ENCODE measurements at regions not wholly inside any gene's neighbourhood (a gene's known extent, or its start where the extent isn't known, plus 50 kb on each side); places are given as distances from the start of the nearest gene placed in this dataset.

- Histone ChIP-seq H3K9me3 (ENCODE audit: low read length) (no peaks in the 10 kb centered on the region), H3K9me2 (ENCODE audit: insufficient read depth, low read length) (no peaks in the 10 kb centered on the region), H4K20me1 (ENCODE audit: insufficient read depth) (no peaks in the 10 kb centered on the region), H2AFZ (ENCODE audit: low read depth, low read length) (no peak overlapping the region), H3K36me3 (ENCODE audit: insufficient read depth, low read length) (no peaks in the 10 kb centered on the region), H3K79me2 (replicated peaks; ENCODE audit: insufficient read depth, low read length) (no peaks in the 10 kb centered on the region), H3K27me3 (ENCODE audit: insufficient read depth, low read depth, low read length) (no peaks in the 10 kb centered on the region), H3F3A (ENCODE audit: insufficient read depth, low read length, poor library complexity, severe bottlenecking) (no peaks in the 10 kb centered on the region), H3K9ac (ENCODE audit: low read length) (no peak overlapping the region), H3K4me2 (ENCODE audit: low read length) (no peak overlapping the region), H3K27ac (ENCODE audit: low read length) (no peak overlapping the region), H3K4me3 (ENCODE audit: low read length) (no peak overlapping the region)
- no peak for TF ChIP-seq TAF1 (IDR thresholded peaks at IDR 0.05; ENCODE audit: low read depth)
- TF ChIP-seq POLR2AphosphoS5 (IDR thresholded peaks at IDR 0.05): no peak
- TF ChIP-seq CTCF (IDR thresholded peaks at IDR 0.05; ENCODE audit: poor library complexity, severe bottlenecking): no peak
Measured at GRCh38 chr14:96949594-96949993, 152.4 kb downstream of the VRK1 start.

DNA sequence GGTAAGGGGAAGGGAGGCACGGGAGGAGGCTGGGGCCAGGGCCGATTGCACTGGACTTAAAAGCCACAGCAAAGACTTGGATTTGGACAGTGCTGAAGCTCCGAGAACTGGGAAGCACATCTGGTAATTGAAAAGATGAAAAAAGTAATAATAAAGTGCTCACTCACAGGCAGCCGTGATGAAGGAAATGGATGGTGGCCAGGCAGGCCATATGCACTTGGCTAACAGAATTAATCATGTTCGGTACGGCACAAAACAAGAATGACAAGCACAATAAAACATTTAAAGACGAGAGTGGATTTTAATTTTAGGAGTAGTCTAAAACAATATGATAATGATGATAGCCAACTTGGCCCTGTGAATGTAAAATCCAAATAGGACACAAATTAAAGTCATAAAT lies 154.3 kb downstream of the VRK1 start:
- no peaks in the 10 kb centered on the region for H3K36me3 ChIP-seq (ENCODE audit: insufficient read depth, low read length)
- H3K9me3 ChIP-seq (ENCODE audit: low read length): no peaks in the 10 kb centered on the region
- H3F3A ChIP-seq (ENCODE audit: insufficient read depth, low read length, poor library complexity, severe bottlenecking): no peaks in the 10 kb centered on the region
- H3K27ac ChIP-seq (ENCODE audit: low read length): no peak overlapping the region
- H3K27me3 ChIP-seq (ENCODE audit: insufficient read depth, low read depth, low read length): no peaks in the 10 kb centered on the region
- no peak for TF ChIP-seq TAF1 (IDR thresholded peaks at IDR 0.05; ENCODE audit: low read depth)
- no peak for TF ChIP-seq REST (IDR thresholded peaks at IDR 0.05; ENCODE audit: borderline replicate concordance)
- no peak for TF ChIP-seq SMC3 (conservative IDR thresholded peaks at IDR 0.05; ENCODE audit: poor library complexity)
- no peak for TF ChIP-seq CTCF (IDR thresholded peaks at IDR 0.05; ENCODE audit: poor library complexity, severe bottlenecking)
- TF ChIP-seq EZH2 (IDR thresholded peaks at IDR 0.05; ENCODE audit: borderline replicate concordance, insufficient read depth, low read length, poor library complexity, severe bottlenecking): no peak
- no peak for TF ChIP-seq POLR2AphosphoS5 (IDR thresholded peaks at IDR 0.05)
- TF ChIP-seq EP300 (conservative IDR thresholded peaks at IDR 0.05; ENCODE audit: poor library complexity, severe bottlenecking): no peak
- TF ChIP-seq RAD21 (conservative IDR thresholded peaks at IDR 0.05): no peak
- TF ChIP-seq MXI1 (conservative IDR thresholded peaks at IDR 0.05; ENCODE audit: poor library complexity, severe bottlenecking): no peak
- no peaks in the 10 kb centered on the region for H3K79me2 ChIP-seq (replicated peaks; ENCODE audit: insufficient read depth, low read length)
- H3K4me2 ChIP-seq (ENCODE audit: low read length): no peak overlapping the region
- no peaks in the 10 kb centered on the region for H4K20me1 ChIP-seq (ENCODE audit: insufficient read depth)
- no peak overlapping the region for H3K9ac ChIP-seq (ENCODE audit: low read length)
- H2AFZ ChIP-seq (ENCODE audit: low read depth, low read length): no peak overlapping the region
- no peak overlapping the region for H3K4me3 ChIP-seq (ENCODE audit: low read length)
- no peaks in the 10 kb centered on the region for H3K9me2 ChIP-seq (ENCODE audit: insufficient read depth, low read length)

Measured in neural cell (in vitro differentiated cells).